Uterus (tissue), 3 donors: ENCODE measurements at regions not wholly inside any gene's neighbourhood (a gene's known extent, or its start where the extent isn't known, plus 50 kb on each side); places are given as distances from the start of the nearest gene placed in this dataset.

ENCODE experiments used
- DNase-seq, 2 donors: peaks; one replicate each; pipeline ENCODE4 v3.0.0-alpha.2; 2019 to 2020
- H3K27ac ChIP-seq, 2 donors: fragments of 200-600 bp; sonication (generic); 1 replicate in 1 of 2; 2 replicates in 1 of 2; pipeline ENCODE4 v1.5.1; 2016 to 2018
- H3K27me3 ChIP-seq, 2 donors: fragments of 200-600 bp; sonication (generic); one replicate each; pipeline ENCODE4 v1.5.1; 2018 to 2019; ENCODE audit warnings: control low read depth in 1 of 2
- H3K36me3 ChIP-seq, 2 donors: fragments of 200-600 bp; sonication (generic); one replicate each; pipeline ENCODE4 v1.5.1; 2019; ENCODE audit warnings: control low read depth in 1 of 2
- H3K4me1 ChIP-seq, 2 donors: fragments of 200-600 bp; sonication (generic); one replicate each; pipeline ENCODE4 v1.5.1; 2018 to 2019; ENCODE audit warnings: control low read depth in 1 of 2
- H3K4me3 ChIP-seq, 2 donors: fragments of 200-600 bp; sonication (generic); 1 replicate in 1 of 2; 2 replicates in 1 of 2; pipeline ENCODE4 v1.5.1; 2018 to 2019; ENCODE audit warnings: mild to moderate bottlenecking in 1 of 2
- H3K9me3 ChIP-seq, 2 donors: fragments of 200-600 bp; sonication (generic); one replicate each; pipeline ENCODE4 v1.5.1; 2019; ENCODE audit warnings: control low read depth in 1 of 2
- POLR2A ChIP-seq, 2 donors: fragments of 450-650 bp; IDR thresholded peaks; one replicate each; pipeline ENCODE4 v1.6.1; 2016; ENCODE audit warnings: antibody characterized with exemption in 2 of 2, mild to moderate bottlenecking in 1 of 2, moderate library complexity in 1 of 2
- intact Hi-C: fragments of 100-400 bp; cut with DNase I; formaldehyde crosslinking; loops from one replicate; pipeline ENCODE4 v1.15.1; 2023; ENCODE audit warnings: low total_unique reads
- TF ChIP-seq, protein P1 (sequence below), 4 experiments: fragments of 200-600 bp in 2 of 4; fragments of 450-650 bp in 2 of 4; sonication (generic) in 2 of 4; IDR thresholded peaks; one replicate each; pipeline ENCODE4 v1.5.1; 2016 to 2019; ENCODE audit warnings: antibody characterized with exemption in 4 of 4, mild to moderate bottlenecking in 2 of 4, moderate library complexity in 1 of 4
- donor health status: DM: yes; HTN: yes; CAD: no.

DNA sequence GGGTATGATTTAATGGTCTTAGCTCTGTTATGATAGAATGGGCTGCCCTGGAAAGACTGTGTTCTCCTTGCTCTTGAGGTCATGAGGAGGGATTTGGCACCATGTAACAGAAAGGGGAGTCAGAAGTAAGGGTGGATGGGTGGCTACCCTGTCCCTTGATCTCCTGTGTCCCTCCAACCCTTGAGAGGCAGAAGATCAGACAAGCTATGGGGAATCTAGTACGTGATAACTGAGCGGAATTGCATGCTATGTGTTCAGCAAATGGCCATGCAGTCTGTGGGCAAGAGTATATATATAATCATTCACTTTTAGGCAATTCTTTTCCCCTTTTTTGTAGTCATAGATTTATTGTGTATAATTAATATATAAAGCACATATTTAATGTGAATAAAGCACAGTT is 174.9 kb downstream of the SEC23IP start:
- Histone ChIP-seq H3K4me1 (no peaks in the 10 kb centered on the region), H3K36me3 (no peaks in the 10 kb centered on the region), H3K9me3 (no peaks in the 10 kb centered on the region), H3K27ac (no peak overlapping the region), H3K4me3 (no peak overlapping the region), H3K27me3 (no peaks in the 10 kb centered on the region)
- no peak for DNase-seq
- intact Hi-C loops = no loop called here
- TF ChIP-seq, protein P1, sequence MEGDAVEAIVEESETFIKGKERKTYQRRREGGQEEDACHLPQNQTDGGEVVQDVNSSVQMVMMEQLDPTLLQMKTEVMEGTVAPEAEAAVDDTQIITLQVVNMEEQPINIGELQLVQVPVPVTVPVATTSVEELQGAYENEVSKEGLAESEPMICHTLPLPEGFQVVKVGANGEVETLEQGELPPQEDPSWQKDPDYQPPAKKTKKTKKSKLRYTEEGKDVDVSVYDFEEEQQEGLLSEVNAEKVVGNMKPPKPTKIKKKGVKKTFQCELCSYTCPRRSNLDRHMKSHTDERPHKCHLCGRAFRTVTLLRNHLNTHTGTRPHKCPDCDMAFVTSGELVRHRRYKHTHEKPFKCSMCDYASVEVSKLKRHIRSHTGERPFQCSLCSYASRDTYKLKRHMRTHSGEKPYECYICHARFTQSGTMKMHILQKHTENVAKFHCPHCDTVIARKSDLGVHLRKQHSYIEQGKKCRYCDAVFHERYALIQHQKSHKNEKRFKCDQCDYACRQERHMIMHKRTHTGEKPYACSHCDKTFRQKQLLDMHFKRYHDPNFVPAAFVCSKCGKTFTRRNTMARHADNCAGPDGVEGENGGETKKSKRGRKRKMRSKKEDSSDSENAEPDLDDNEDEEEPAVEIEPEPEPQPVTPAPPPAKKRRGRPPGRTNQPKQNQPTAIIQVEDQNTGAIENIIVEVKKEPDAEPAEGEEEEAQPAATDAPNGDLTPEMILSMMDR (IDR thresholded peaks at IDR 0.05) = no peak
- no peak for TF ChIP-seq POLR2A (IDR thresholded peaks at IDR 0.05)

DNA sequence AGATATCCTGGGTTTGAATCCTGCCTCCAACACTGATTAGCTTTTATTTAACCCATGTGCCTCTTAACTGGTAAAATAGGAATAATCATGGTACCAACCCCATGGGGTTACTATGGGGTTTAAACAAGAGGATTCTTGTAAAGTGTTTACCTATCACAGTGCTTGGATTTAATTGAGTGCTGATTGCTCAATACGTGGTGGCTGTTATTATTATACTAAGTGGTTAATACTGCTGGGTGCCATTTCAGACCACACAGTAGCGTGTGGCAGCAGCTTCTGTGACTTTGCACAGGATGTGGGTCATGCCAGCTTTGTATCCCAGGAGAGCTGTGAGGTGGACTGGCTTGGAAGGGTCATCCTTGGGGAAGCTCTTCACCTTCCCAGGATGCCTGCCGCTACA is 177.2 kb downstream of the SEC23IP start:
- Histone ChIP-seq H3K9me3 (no peaks in the 10 kb centered on the region), H3K27me3 (no peaks in the 10 kb centered on the region), H3K4me1 (no peaks in the 10 kb centered on the region), H3K36me3 (no peaks in the 10 kb centered on the region), H3K4me3 (no peak overlapping the region), H3K27ac (no peak overlapping the region)
- DNase-seq = no peak
- no peak for TF ChIP-seq POLR2A (IDR thresholded peaks at IDR 0.05)
- TF ChIP-seq, protein P1 (IDR thresholded peaks at IDR 0.05) = no peak
- intact Hi-C loops = no loop called here

DNA sequence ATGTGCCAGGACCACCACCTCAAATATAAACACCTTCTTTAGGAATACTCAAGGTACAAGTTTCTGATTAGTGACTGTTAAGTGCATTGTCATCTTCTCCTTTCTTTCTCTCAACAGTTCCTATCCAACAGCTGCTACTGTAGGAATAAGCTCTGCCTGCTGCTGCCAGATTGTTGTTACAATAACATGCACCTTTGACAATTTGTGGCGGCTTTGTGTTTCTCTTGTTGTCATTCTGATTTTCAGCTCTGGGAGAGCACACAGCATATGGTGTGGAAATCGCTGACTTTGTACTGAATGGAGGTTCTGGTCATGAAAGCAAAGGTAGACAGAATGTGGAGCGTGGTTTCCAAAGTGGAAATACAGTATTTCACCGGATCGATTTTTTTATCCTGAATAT is 182.8 kb downstream of the SEC23IP start:
- TF ChIP-seq, protein P1 (IDR thresholded peaks at IDR 0.05) = no peak
- TF ChIP-seq POLR2A (IDR thresholded peaks at IDR 0.05) = no peak
- Histone ChIP-seq H3K9me3 (no peaks in the 10 kb centered on the region), H3K4me3 (no peak overlapping the region), H3K27me3 (no peaks in the 10 kb centered on the region), H3K36me3 (no peaks in the 10 kb centered on the region), H3K4me1 (no peaks in the 10 kb centered on the region), H3K27ac (no peak overlapping the region)
- intact Hi-C loops = no loop called here
- no peak for DNase-seq

DNA sequence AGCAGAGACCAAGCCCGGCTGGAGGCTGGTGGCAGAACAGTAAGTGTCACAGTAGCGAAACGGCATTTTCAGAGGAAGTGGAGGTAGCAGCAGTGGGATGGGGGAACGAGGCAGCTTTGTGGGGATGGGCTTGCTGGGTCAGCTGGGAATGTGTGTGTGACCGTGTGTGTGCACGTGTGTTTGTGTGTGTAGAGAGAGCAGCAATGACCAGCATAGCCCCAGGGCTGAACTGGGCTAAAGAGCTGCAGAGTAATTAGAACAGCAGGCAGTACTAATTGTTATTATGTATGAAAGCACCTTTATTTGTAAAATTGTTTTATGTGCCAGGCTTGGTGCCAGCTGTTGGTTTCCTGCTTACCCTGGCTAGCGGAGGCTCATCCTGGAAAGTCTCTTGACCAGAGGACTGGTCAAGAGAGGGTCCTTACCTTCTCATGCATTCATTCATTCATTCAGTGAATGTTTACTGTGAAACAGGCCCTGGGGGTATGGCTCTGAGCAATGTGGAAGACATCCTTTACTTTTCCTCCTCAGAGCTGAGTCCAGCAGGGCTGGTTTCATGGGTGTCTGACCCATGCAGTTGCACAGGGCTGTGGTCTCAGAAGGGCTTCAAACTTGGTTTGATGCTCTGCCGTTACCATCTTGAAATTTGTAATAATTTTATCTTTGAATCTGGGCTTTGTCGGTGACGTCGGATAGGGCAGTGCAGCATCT is 184.6 kb downstream of the SEC23IP start:
- no peak for DNase-seq
- Histone ChIP-seq H3K4me1 (no peaks in the 10 kb centered on the region), H3K9me3 (no peaks in the 10 kb centered on the region), H3K36me3 (no peaks in the 10 kb centered on the region), H3K4me3 (no peak overlapping the region), H3K27me3 (no peaks in the 10 kb centered on the region), H3K27ac (no peak overlapping the region)
- TF ChIP-seq POLR2A (IDR thresholded peaks at IDR 0.05) = no peak
- TF ChIP-seq, protein P1 (IDR thresholded peaks at IDR 0.05) = no peak
- intact Hi-C loops = no loop called here

DNA sequence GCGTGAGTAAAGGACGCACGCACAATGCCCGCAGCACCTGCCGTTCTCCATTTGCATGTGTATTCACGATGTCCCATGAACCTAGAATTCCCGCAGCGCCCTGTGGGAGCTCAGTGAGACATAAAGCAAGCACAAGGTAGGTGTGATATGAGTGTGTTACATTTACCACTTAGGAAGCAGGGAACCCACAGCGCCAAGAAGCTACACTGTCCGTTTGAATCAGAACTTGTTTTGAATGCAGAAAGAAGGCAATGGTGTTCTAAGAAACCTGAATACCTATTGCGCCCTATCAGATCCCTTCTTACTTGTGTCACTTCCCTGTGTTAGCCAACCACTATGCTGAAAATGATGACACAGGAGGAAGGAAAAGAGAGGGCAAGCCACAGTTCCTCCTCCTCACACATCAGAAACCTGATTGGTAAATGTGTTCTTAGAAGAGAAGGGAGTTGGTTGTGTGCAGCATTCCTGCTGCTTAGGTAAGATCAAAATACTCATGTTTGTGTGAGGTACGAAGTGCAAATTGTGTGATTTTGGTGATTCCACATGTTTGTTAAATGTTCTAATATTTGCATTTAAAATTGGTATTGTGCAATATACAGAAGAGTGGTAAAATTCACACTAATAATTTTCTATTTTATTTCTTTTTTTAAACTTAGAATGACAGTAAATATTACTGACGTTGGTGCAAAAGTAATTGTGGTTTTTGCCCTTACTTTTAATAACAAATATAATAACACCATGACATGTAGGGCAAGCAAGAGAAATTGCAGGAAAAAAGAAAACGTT is 185.4 kb downstream of the SEC23IP start:
- Histone ChIP-seq H3K9me3 (no peaks in the 10 kb centered on the region), H3K27ac (no peak overlapping the region), H3K4me3 (no peak overlapping the region), H3K36me3 (no peaks in the 10 kb centered on the region), H3K27me3 (no peaks in the 10 kb centered on the region), H3K4me1 (no peaks in the 10 kb centered on the region)
- intact Hi-C loops = no loop called here
- no peak for DNase-seq
- TF ChIP-seq, protein P1 (IDR thresholded peaks at IDR 0.05) = no peak
- TF ChIP-seq POLR2A (IDR thresholded peaks at IDR 0.05) = no peak
